ENCODE measurements at regions not wholly inside any gene's neighbourhood (a gene's known extent, or its start where the extent isn't known, plus 50 kb on each side); places are given as distances from the start of the nearest gene placed in this dataset.

DNA sequence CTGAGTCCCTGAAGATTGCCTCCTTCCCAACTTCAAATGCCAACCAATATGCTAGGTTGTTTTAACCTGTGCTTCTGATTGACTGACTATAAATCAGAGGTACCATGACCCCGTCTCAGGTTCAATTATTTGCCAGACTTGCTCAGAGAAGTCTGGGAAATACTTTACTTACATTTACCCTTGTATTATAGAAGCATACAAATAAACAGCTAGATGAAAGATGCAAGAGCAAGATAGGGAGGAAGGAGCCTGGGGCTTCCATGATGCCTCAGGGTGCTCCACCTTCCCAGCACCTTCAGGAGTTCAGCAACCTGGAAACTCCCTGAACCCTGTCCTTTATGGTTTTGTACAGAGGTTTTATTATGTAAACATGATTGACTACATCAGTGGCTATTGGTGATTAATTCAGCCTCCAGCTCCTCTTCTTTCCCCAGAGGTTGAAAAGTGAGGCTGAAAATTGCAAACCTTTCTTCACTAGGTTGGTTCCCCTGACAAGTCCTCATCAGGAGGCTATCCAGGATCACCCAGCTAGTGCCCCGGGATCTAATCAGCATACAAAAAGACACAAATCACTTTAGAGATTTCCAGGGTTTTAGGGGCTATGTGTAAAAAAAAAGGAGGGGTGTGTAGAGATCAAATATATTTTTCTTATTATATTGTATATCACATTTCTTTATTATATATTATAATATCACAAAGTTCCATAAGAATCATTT lies 547.7 kb downstream of the EPM2A start:
- TF ChIP-seq, protein P1, sequence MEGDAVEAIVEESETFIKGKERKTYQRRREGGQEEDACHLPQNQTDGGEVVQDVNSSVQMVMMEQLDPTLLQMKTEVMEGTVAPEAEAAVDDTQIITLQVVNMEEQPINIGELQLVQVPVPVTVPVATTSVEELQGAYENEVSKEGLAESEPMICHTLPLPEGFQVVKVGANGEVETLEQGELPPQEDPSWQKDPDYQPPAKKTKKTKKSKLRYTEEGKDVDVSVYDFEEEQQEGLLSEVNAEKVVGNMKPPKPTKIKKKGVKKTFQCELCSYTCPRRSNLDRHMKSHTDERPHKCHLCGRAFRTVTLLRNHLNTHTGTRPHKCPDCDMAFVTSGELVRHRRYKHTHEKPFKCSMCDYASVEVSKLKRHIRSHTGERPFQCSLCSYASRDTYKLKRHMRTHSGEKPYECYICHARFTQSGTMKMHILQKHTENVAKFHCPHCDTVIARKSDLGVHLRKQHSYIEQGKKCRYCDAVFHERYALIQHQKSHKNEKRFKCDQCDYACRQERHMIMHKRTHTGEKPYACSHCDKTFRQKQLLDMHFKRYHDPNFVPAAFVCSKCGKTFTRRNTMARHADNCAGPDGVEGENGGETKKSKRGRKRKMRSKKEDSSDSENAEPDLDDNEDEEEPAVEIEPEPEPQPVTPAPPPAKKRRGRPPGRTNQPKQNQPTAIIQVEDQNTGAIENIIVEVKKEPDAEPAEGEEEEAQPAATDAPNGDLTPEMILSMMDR (IDR thresholded peaks at IDR 0.05) = no peak
- TF ChIP-seq POLR2AphosphoS5 (IDR thresholded peaks at IDR 0.05; ENCODE audit: low read depth, low read length) (no peak), TCF7L2 (IDR thresholded peaks at IDR 0.05; ENCODE audit: low read depth, low read length) (no peak)
